Prostate gland (tissue), 2 donors: ENCODE measurements at regions not wholly inside any gene's neighbourhood (a gene's known extent, or its start where the extent isn't known, plus 50 kb on each side); places are given as distances from the start of the nearest gene placed in this dataset.

ENCODE experiments used
- POLR2A ChIP-seq: fragments of 450-650 bp; IDR thresholded peaks from one replicate; pipeline ENCODE4 v1.6.1; 2016; ENCODE audit warnings: antibody characterized with exemption, mild to moderate bottlenecking
- POLR2AphosphoS5 ChIP-seq: sonication (generic); formaldehyde crosslinking; IDR thresholded peaks from one replicate; pipeline ENCODE4 v1.6.1; 2017; ENCODE audit warnings: antibody characterized with exemption
- TF ChIP-seq, protein P1 (sequence below), 4 experiments: fragments of 200-600 bp in 2 of 4; fragments of 450-650 bp in 2 of 4; sonication (generic) in 2 of 4; IDR thresholded peaks; 1 replicate in 3 of 4; 2 replicates in 1 of 4; pipeline ENCODE4 v1.5.1; 2016 to 2019; ENCODE audit warnings: antibody characterized with exemption in 4 of 4, mild to moderate bottlenecking in 2 of 4, moderate library complexity in 2 of 4

GRCh38 chr20:60210779-60211617, 252.8 kb downstream of the CDH26 start:
- TF ChIP-seq, protein P1, sequence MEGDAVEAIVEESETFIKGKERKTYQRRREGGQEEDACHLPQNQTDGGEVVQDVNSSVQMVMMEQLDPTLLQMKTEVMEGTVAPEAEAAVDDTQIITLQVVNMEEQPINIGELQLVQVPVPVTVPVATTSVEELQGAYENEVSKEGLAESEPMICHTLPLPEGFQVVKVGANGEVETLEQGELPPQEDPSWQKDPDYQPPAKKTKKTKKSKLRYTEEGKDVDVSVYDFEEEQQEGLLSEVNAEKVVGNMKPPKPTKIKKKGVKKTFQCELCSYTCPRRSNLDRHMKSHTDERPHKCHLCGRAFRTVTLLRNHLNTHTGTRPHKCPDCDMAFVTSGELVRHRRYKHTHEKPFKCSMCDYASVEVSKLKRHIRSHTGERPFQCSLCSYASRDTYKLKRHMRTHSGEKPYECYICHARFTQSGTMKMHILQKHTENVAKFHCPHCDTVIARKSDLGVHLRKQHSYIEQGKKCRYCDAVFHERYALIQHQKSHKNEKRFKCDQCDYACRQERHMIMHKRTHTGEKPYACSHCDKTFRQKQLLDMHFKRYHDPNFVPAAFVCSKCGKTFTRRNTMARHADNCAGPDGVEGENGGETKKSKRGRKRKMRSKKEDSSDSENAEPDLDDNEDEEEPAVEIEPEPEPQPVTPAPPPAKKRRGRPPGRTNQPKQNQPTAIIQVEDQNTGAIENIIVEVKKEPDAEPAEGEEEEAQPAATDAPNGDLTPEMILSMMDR (IDR thresholded peaks at IDR 0.05) = peak; percentile 47 to 88 (median 70)
- TF ChIP-seq POLR2AphosphoS5 = no peak
- TF ChIP-seq POLR2A = no peak
